ENCODE measurements at regions not wholly inside any gene's neighbourhood (a gene's known extent, or its start where the extent isn't known, plus 50 kb on each side); places are given as distances from the start of the nearest gene placed in this dataset.

GRCh38 chr20:39491711-39492110 is 529.6 kb downstream of the DHX35 start:
- in situ Hi-C loops (cut with HindIII; ENCODE audit: low pct_ligation_motif_present, low pct_unique_long_range_greater_than_20kb, low sequenced_read_pairs), result no loop called here
- DNase-seq, result no peak

- in situ Hi-C loops (cut with HindIII; ENCODE audit: low pct_ligation_motif_present, low pct_unique_long_range_greater_than_20kb, low sequenced_read_pairs), result no loop called here
- DNase-seq, result no peak
Measured at GRCh38 chr20:39489986-39490560, 527.9 kb downstream of the DHX35 start.

GRCh38 chr20:39480276-39481043 is 518.3 kb downstream of the DHX35 start:
- DNase-seq, result no peak
- in situ Hi-C loops (cut with HindIII; ENCODE audit: low pct_ligation_motif_present, low pct_unique_long_range_greater_than_20kb, low sequenced_read_pairs), result no loop called here

GRCh38 chr20:39479196-39479810 is 517.2 kb downstream of the DHX35 start:
- no peak for DNase-seq
- in situ Hi-C loops (cut with HindIII; ENCODE audit: low pct_ligation_motif_present, low pct_unique_long_range_greater_than_20kb, low sequenced_read_pairs), result no loop called here

- in situ Hi-C loops (cut with HindIII; ENCODE audit: low pct_ligation_motif_present, low pct_unique_long_range_greater_than_20kb, low sequenced_read_pairs), result no loop called here
- DNase-seq, result no peak
Measured at GRCh38 chr20:39474879-39475278, 512.7 kb downstream of the DHX35 start.

- no peak for DNase-seq
- in situ Hi-C loops (cut with HindIII; ENCODE audit: low pct_ligation_motif_present, low pct_unique_long_range_greater_than_20kb, low sequenced_read_pairs), result no loop called here
Measured at GRCh38 chr20:39473536-39473935, 511.4 kb downstream of the DHX35 start.

- in situ Hi-C loops (cut with HindIII; ENCODE audit: low pct_ligation_motif_present, low pct_unique_long_range_greater_than_20kb, low sequenced_read_pairs), result no loop called here
- no peak for DNase-seq
Measured at GRCh38 chr20:39468703-39469102, 506.6 kb downstream of the DHX35 start.

- in situ Hi-C loops (cut with HindIII; ENCODE audit: low pct_ligation_motif_present, low pct_unique_long_range_greater_than_20kb, low sequenced_read_pairs), result no loop called here
- no peak for DNase-seq
Measured at GRCh38 chr20:39464238-39464637, 502.1 kb downstream of the DHX35 start.

GRCh38 chr20:39462416-39462945 is 500.3 kb downstream of the DHX35 start:
- in situ Hi-C loops (cut with HindIII; ENCODE audit: low pct_ligation_motif_present, low pct_unique_long_range_greater_than_20kb, low sequenced_read_pairs), result no loop called here
- no peak for DNase-seq

- in situ Hi-C loops (cut with HindIII; ENCODE audit: low pct_ligation_motif_present, low pct_unique_long_range_greater_than_20kb, low sequenced_read_pairs), result no loop called here
- DNase-seq, result no peak
Measured at GRCh38 chr20:39458452-39458851, 496.3 kb downstream of the DHX35 start.

- DNase-seq, result no peak
- in situ Hi-C loops (cut with HindIII; ENCODE audit: low pct_ligation_motif_present, low pct_unique_long_range_greater_than_20kb, low sequenced_read_pairs), result no loop called here
Measured at GRCh38 chr20:39453890-39454289, 491.7 kb downstream of the DHX35 start.

GRCh38 chr20:39452583-39453340 is 490.6 kb downstream of the DHX35 start:
- DNase-seq, result no peak
- in situ Hi-C loops (cut with HindIII; ENCODE audit: low pct_ligation_motif_present, low pct_unique_long_range_greater_than_20kb, low sequenced_read_pairs), result no loop called here

GRCh38 chr20:39451386-39451785 is 489.2 kb downstream of the DHX35 start:
- in situ Hi-C loops (cut with HindIII; ENCODE audit: low pct_ligation_motif_present, low pct_unique_long_range_greater_than_20kb, low sequenced_read_pairs), result no loop called here
- DNase-seq, result no peak

GRCh38 chr20:39446397-39446796 is 484.3 kb downstream of the DHX35 start:
- in situ Hi-C loops (cut with HindIII; ENCODE audit: low pct_ligation_motif_present, low pct_unique_long_range_greater_than_20kb, low sequenced_read_pairs), result no loop called here
- no peak for DNase-seq

- DNase-seq, result no peak
- in situ Hi-C loops (cut with HindIII; ENCODE audit: low pct_ligation_motif_present, low pct_unique_long_range_greater_than_20kb, low sequenced_read_pairs), result no loop called here
Measured at GRCh38 chr20:39445095-39445494, 483.0 kb downstream of the DHX35 start.

- in situ Hi-C loops (cut with HindIII; ENCODE audit: low pct_ligation_motif_present, low pct_unique_long_range_greater_than_20kb, low sequenced_read_pairs), result no loop called here
Measured at GRCh38 chr20:39433466-39433865, 471.3 kb downstream of the DHX35 start.

GRCh38 chr20:39431091-39431880 is 469.1 kb downstream of the DHX35 start:
- no peak for DNase-seq
- in situ Hi-C loops (cut with HindIII; ENCODE audit: low pct_ligation_motif_present, low pct_unique_long_range_greater_than_20kb, low sequenced_read_pairs), result no loop called here

More at GRCh38 chr20:39433466-39433865, 471.3 kb downstream of the DHX35 start:
- no peak for DNase-seq

- in situ Hi-C loops (cut with HindIII; ENCODE audit: low pct_ligation_motif_present, low pct_unique_long_range_greater_than_20kb, low sequenced_read_pairs), result no loop called here
- DNase-seq, result peak; percentile 19
Measured at GRCh38 chr20:39429726-39430125, 467.6 kb downstream of the DHX35 start.
